ENCODE measurements at regions not wholly inside any gene's neighbourhood (a gene's known extent, or its start where the extent isn't known, plus 50 kb on each side); places are given as distances from the start of the nearest gene placed in this dataset.

DNA sequence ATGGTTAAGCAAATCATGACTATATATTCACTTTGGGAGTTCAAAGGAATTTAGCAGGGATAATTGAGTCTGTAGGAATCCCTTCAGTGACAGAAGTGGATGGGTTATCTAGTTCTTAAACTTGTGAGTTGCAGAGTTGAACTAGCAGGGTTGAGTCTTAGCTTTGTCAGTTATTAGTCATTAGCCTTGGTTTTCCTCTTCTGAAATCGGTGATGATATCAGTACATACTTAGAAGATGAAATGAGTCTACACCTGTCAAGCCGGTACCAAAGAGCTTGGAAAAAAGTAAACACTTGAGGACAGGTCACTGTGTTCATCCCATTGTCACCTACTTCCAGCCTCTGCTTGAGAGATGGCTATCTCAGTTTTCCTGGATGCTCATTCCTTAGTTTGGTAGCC lies 73.5 kb downstream of the BUB3 start:
- TF ChIP-seq EZH2 (IDR thresholded peaks at IDR 0.05; ENCODE audit: low read depth, low read length, severe bottlenecking), result no peak
- TF ChIP-seq POLR2AphosphoS5 (IDR thresholded peaks at IDR 0.05; ENCODE audit: low read depth, low read length), result no peak
- TF ChIP-seq RFX5 (IDR thresholded peaks at IDR 0.05; ENCODE audit: borderline replicate concordance, low read depth, low read length), result no peak
- no peak for TF ChIP-seq TAF1 (IDR thresholded peaks at IDR 0.05; ENCODE audit: low read depth, low read length)
- no peak for TF ChIP-seq JUN (IDR thresholded peaks at IDR 0.05; ENCODE audit: low read depth, low read length)
- TF ChIP-seq NANOG (IDR thresholded peaks at IDR 0.05; ENCODE audit: insufficient read depth, low read depth, low read length, poor library complexity, severe bottlenecking), result no peak
- TF ChIP-seq, protein P1, sequence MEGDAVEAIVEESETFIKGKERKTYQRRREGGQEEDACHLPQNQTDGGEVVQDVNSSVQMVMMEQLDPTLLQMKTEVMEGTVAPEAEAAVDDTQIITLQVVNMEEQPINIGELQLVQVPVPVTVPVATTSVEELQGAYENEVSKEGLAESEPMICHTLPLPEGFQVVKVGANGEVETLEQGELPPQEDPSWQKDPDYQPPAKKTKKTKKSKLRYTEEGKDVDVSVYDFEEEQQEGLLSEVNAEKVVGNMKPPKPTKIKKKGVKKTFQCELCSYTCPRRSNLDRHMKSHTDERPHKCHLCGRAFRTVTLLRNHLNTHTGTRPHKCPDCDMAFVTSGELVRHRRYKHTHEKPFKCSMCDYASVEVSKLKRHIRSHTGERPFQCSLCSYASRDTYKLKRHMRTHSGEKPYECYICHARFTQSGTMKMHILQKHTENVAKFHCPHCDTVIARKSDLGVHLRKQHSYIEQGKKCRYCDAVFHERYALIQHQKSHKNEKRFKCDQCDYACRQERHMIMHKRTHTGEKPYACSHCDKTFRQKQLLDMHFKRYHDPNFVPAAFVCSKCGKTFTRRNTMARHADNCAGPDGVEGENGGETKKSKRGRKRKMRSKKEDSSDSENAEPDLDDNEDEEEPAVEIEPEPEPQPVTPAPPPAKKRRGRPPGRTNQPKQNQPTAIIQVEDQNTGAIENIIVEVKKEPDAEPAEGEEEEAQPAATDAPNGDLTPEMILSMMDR (IDR thresholded peaks at IDR 0.05; ENCODE audit: control extremely low read depth in 1 of 3, insufficient read depth in 1 of 3, low read depth in 1 of 3, low read length in 3 of 3), result no peak
- TF ChIP-seq GABPA (IDR thresholded peaks at IDR 0.05; ENCODE audit: borderline replicate concordance, insufficient read depth, low read length), result no peak
- no peak for TF ChIP-seq HDAC6 (IDR thresholded peaks at IDR 0.05; ENCODE audit: low read depth, low read length)
- TF ChIP-seq CEBPB (IDR thresholded peaks at IDR 0.05; ENCODE audit: low read depth, low read length), result no peak
- TF ChIP-seq, protein P2, sequence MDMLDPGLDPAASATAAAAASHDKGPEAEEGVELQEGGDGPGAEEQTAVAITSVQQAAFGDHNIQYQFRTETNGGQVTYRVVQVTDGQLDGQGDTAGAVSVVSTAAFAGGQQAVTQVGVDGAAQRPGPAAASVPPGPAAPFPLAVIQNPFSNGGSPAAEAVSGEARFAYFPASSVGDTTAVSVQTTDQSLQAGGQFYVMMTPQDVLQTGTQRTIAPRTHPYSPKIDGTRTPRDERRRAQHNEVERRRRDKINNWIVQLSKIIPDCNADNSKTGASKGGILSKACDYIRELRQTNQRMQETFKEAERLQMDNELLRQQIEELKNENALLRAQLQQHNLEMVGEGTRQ (IDR thresholded peaks at IDR 0.05; ENCODE audit: low read length), result no peak
- TF ChIP-seq CREB1 (IDR thresholded peaks at IDR 0.05), result no peak

Data from H1 (cell line).